ENCODE measurements at regions not wholly inside any gene's neighbourhood (a gene's known extent, or its start where the extent isn't known, plus 50 kb on each side); places are given as distances from the start of the nearest gene placed in this dataset.

- TF ChIP-seq CTCF (conservative IDR thresholded peaks at IDR 0.05) (no peak), ZFX (IDR thresholded peaks at IDR 0.05) (no peak)
Observed at GRCh38 chr6:100269189-100269588, 195.5 kb downstream of the SIM1 start.
